Psoas muscle (tissue), 7 donors: ENCODE measurements at regions not wholly inside any gene's neighbourhood (a gene's known extent, or its start where the extent isn't known, plus 50 kb on each side); places are given as distances from the start of the nearest gene placed in this dataset.

Experiments used
- ATAC-seq, 4 donors: fragments of 200-7000 bp; cut with Tn5 transposase; one replicate each; pipeline ENCODE4 v1.9.1; 2020; ENCODE audit warnings: moderate library complexity in 3 of 4, mild to moderate bottlenecking in 2 of 4
- DNase-seq, 2 donors: peaks; one replicate each; pipeline ENCODE4 v3.0.0-alpha.2; 2020
- H3K27ac ChIP-seq: fragments of 200-600 bp; one replicate; pipeline ENCODE4 v1.8.0; 2022
- H3K27me3 ChIP-seq, 3 donors: fragments of 200-600 bp in 1 of 3; one replicate each; pipeline versions ENCODE4 v1.6.1 to v1.8.0; 2013 to 2022; ENCODE audit warnings: low read length in 2 of 3, mild to moderate bottlenecking in 2 of 3, moderate library complexity in 1 of 3; ENCODE audit not compliant: insufficient read depth in 3 of 3
- H3K36me3 ChIP-seq, 2 donors: fragments of 200-600 bp in 1 of 2; one replicate each; pipeline versions ENCODE4 v1.6.1 to v1.8.0; 2013 to 2022; ENCODE audit warnings: low read depth in 1 of 2, mild to moderate bottlenecking in 1 of 2, moderate library complexity in 1 of 2; ENCODE audit not compliant: insufficient read depth in 1 of 2
- H3K4me1 ChIP-seq: fragments of 200-600 bp; one replicate; pipeline ENCODE4 v1.8.0; 2022
- H3K4me3 ChIP-seq: fragments of 200-600 bp; one replicate; pipeline ENCODE4 v1.8.0; 2022; ENCODE audit warnings: mild to moderate bottlenecking
- H3K9me3 ChIP-seq: fragments of 200-600 bp; one replicate; pipeline ENCODE4 v1.8.0; 2022
- CTCF ChIP-seq: fragments of 200-600 bp; IDR thresholded peaks from one replicate; pipeline ENCODE4 v1.8.0; 2022; ENCODE audit warnings: antibody characterized with exemption
- WGBS, 3 donors: extraction: QIAGEN DNeasy Blood & Tissue Kit; methylation state at CpG; one replicate each; pipeline versions ENCODE4 v1.1.6 to v1.1.7; 2013; 5-methylcytosine and 5-hydroxymethylcytosine counted together
- intact Hi-C, 2 donors: fragments of 100-400 bp; cut with DNase I; formaldehyde crosslinking; loops; one replicate each; pipeline versions ENCODE4 v1.11.0 to v1.14.2; 2022
- donor health status: healthy with polysubstance abuse.
- donor health status: DM: no; HTN: no; CAD: no; lungs with moderate emphysema.
- donor health status: Bipolar disorder and iron deficiency.
- donor health status: healthy.
- donor health status: DM: yes; HTN: yes; CAD: no.
- donor health status: DM: no; HTN: no; CAD: no.
- donor health status: DM: yes; HTN: yes; CAD: no.

DNA sequence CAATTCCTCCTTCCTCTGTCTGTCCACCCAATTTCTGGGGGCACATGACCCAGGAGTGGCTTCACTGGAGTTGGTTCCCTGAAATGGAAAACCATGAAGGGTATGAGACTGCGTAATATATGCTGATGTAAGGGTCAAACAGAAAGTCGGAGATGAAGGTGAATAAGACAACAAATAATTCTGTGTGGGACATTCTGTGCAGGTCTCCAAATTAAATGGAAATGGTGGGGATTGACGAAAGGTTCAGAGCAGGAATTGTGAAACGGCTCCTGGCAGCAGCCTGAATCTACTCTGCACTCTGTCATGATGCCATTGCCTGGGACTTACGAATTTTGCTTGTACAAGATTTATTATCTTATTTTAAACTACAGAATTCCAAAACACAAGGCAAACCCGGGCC lies 174.8 kb upstream of the RORA start:
- Histone ChIP-seq H3K4me1 (no peaks in the 10 kb centered on the region), H3K9me3 (no peaks in the 10 kb centered on the region), H3K4me3 (no peak overlapping the region), H3K27me3 (no peaks in the 10 kb centered on the region), H3K36me3 (no peaks in the 10 kb centered on the region), H3K27ac (no peak overlapping the region)
- intact Hi-C loops, result no loop called here
- DNase-seq (no peak), ATAC-seq (no peak)
- 83 to 88% (median 83%) methylated on average over 6 of the region's 6 CpGs for WGBS, 3 donors
- TF ChIP-seq CTCF, result no peak

- intact Hi-C loops, result no loop called here
Measured at GRCh38 chr15:61401903-61402698, 173.0 kb upstream of the RORA start.

DNA sequence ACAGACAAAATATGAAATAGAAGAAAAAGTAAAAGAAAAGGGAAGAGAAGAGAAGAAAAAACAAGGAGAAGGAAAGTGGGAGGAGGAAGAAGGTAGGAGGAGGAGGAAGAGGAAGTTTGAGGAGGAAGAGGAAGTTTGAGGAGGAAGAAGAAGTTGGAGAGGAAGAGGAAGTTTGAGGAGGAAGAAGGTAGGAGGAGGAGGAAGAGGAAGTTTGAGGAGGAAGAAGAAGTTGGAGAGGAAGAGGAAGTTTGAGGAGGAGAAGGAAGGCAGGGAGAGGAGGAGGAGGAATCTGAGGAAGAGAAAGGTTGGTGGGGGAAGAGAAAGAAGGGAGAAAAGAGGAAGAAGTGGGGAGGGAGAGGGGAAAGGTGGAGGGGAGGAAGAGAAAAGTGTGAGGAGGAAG lies 169.2 kb upstream of the RORA start:
- no peaks in the 10 kb centered on the region for H3K9me3 ChIP-seq
- peaks cover 17% of the 10 kb centered on the region for H3K4me1 ChIP-seq
- H3K36me3 ChIP-seq, result no peaks in the 10 kb centered on the region
- ATAC-seq, result no peak
- intact Hi-C loops, result loop anchor here in 1 of 2 donors (10.0 kb wide), 1 partner anchor 436 kb away; no protein-coding TSS in a partner anchor
- no peak overlapping the region for H3K4me3 ChIP-seq
- no peak overlapping the region for H3K27ac ChIP-seq
- DNase-seq, result no peak
- no peak for TF ChIP-seq CTCF
- H3K27me3 ChIP-seq, result no peaks in the 10 kb centered on the region

More at GRCh38 chr15:61401903-61402698, 173.0 kb upstream of the RORA start:
- Histone ChIP-seq H3K27ac (no peak overlapping the region), H3K4me3 (no peak overlapping the region), H3K36me3 (no peaks in the 10 kb centered on the region), H3K4me1 (no peaks in the 10 kb centered on the region), H3K9me3 (no peaks in the 10 kb centered on the region), H3K27me3 (no peaks in the 10 kb centered on the region)
- ATAC-seq (no peak), DNase-seq (no peak)
- 85 to 89% (median 86%) methylated on average over 6 of the region's 6 CpGs for WGBS, 3 donors
- no peak for TF ChIP-seq CTCF

- intact Hi-C loops, result loop anchor here in 1 of 2 donors (10.0 kb wide), 1 partner anchor 438 kb away; no protein-coding TSS in a partner anchor
- 62 to 67% (median 65%) methylated on average over 5 of the region's 5 CpGs for WGBS, 3 donors
- no peaks in the 10 kb centered on the region for H3K9me3 ChIP-seq
- TF ChIP-seq CTCF, result no peak
- ATAC-seq (peak; percentile 53 to 72 (median 63)), DNase-seq (no peak)
- H3K27ac ChIP-seq, result peak overlapping the region; percentile 71
- H3K4me3 ChIP-seq, result peak overlapping the region; percentile 13
- peaks cover 17% of the 10 kb centered on the region for H3K4me1 ChIP-seq
- H3K36me3 ChIP-seq, result no peaks in the 10 kb centered on the region
- H3K27me3 ChIP-seq, result no peaks in the 10 kb centered on the region
Measured at GRCh38 chr15:61396235-61396919, 167.3 kb upstream of the RORA start.
